Trophoblast cell (in vitro differentiated cells and primary cell): ENCODE measurements at regions not wholly inside any gene's neighbourhood (a gene's known extent, or its start where the extent isn't known, plus 50 kb on each side); places are given as distances from the start of the nearest gene placed in this dataset.
"Not testable (repeated sequence)": the region's sequence is repeated elsewhere in the genome, so short reads cannot be mapped to it uniquely, and the experiment has no call there.

Source experiments
- DNase-seq, 2 donors: peaks; one replicate each; pipeline ENCODE4 v3.0.0-alpha.2; 2016
- H2AFZ ChIP-seq: 2 replicates; pipeline ENCODE4 v1.6.1; 2013; ENCODE audit warnings: low read length, moderate library complexity, mild to moderate bottlenecking; ENCODE audit not compliant: insufficient read depth, poor library complexity
- H2AK5ac ChIP-seq: 2 replicates; pipeline ENCODE4 v1.6.1; 2013; ENCODE audit warnings: mild to moderate bottlenecking, low read length
- H2BK120ac ChIP-seq: 2 replicates; pipeline ENCODE4 v1.6.1; 2013; ENCODE audit warnings: low read length, mild to moderate bottlenecking, moderate library complexity; ENCODE audit not compliant: insufficient read depth, poor library complexity
- H2BK12ac ChIP-seq: 2 replicates; pipeline ENCODE4 v1.6.1; 2013; ENCODE audit warnings: mild to moderate bottlenecking, low read length, moderate library complexity
- H2BK5ac ChIP-seq: 2 replicates; pipeline ENCODE4 v1.6.1; 2013; ENCODE audit warnings: low read length, low read depth, moderate library complexity, mild to moderate bottlenecking; ENCODE audit not compliant: poor library complexity
- H3K14ac ChIP-seq: 2 replicates; pipeline ENCODE4 v1.6.1; 2013; ENCODE audit warnings: mild to moderate bottlenecking, low read length
- H3K18ac ChIP-seq: 2 replicates; pipeline ENCODE4 v1.6.1; 2013; ENCODE audit warnings: mild to moderate bottlenecking, low read length
- H3K23ac ChIP-seq: 2 replicates; pipeline ENCODE4 v1.6.1; 2013; ENCODE audit warnings: low read length
- H3K27ac ChIP-seq: 2 replicates; pipeline ENCODE4 v1.5.1; 2013; ENCODE audit warnings: low read depth, mild to moderate bottlenecking, inconsistent platforms, low read length, moderate library complexity
- H3K27me3 ChIP-seq: 2 replicates; pipeline ENCODE4 v1.6.1; 2013; ENCODE audit warnings: inconsistent platforms, mild to moderate bottlenecking, low read length, moderate library complexity; ENCODE audit not compliant: insufficient read depth
- H3K36me3 ChIP-seq, 2 experiments: 1 replicate in 1 of 2; 2 replicates in 1 of 2; pipeline ENCODE4 v1.6.1; 2013; ENCODE audit warnings: low read length in 2 of 2, mild to moderate bottlenecking in 2 of 2, moderate library complexity in 1 of 2; ENCODE audit not compliant: insufficient read depth in 2 of 2, control insufficient read depth in 1 of 2
- H3K4ac ChIP-seq: 2 replicates; pipeline ENCODE4 v1.6.1; 2013; ENCODE audit warnings: low read depth, mild to moderate bottlenecking, low read length, moderate library complexity
- H3K4me1 ChIP-seq, 2 experiments: 1 replicate in 1 of 2; 2 replicates in 1 of 2; pipeline ENCODE4 v1.6.1; 2013; ENCODE audit warnings: low read length in 2 of 2, mild to moderate bottlenecking in 2 of 2, moderate library complexity in 1 of 2; ENCODE audit not compliant: insufficient read depth in 2 of 2, control insufficient read depth in 1 of 2
- H3K4me2 ChIP-seq: 2 replicates; pipeline ENCODE4 v1.6.1; 2013; ENCODE audit warnings: inconsistent platforms, mild to moderate bottlenecking, low read length, moderate library complexity
- H3K4me3 ChIP-seq: 2 replicates; pipeline ENCODE4 v1.5.1; 2013; ENCODE audit warnings: mild to moderate bottlenecking, low read depth, low read length, inconsistent platforms
- H3K79me1 ChIP-seq: one replicate; pipeline ENCODE4 v1.6.1; 2013; ENCODE audit warnings: low read length
- H3K79me2 ChIP-seq: 2 replicates; pipeline ENCODE4 v1.6.1; 2013; ENCODE audit warnings: low read length, mild to moderate bottlenecking; ENCODE audit not compliant: control insufficient read depth, insufficient read depth, poor library complexity
- H3K9ac ChIP-seq: 2 replicates; pipeline ENCODE4 v1.6.1; 2013; ENCODE audit warnings: mild to moderate bottlenecking, low read length
- H3K9me3 ChIP-seq: 2 replicates; pipeline ENCODE4 v1.6.1; 2013; ENCODE audit warnings: low read depth, mild to moderate bottlenecking, control low read depth, inconsistent platforms, low read length; ENCODE audit not compliant: insufficient read depth
- H4K12ac ChIP-seq: 2 replicates; pipeline ENCODE4 v1.6.1; 2013; ENCODE audit warnings: low read depth, mild to moderate bottlenecking, low read length, moderate library complexity
- H4K8ac ChIP-seq: 2 replicates; pipeline ENCODE4 v1.6.1; 2013; ENCODE audit warnings: low read depth, mild to moderate bottlenecking, low read length, moderate library complexity
- H4K91ac ChIP-seq: one replicate; pipeline ENCODE4 v1.6.1; 2013; ENCODE audit warnings: low read depth, mild to moderate bottlenecking, low read length, moderate library complexity
- WGBS: extraction: QIAGEN DNeasy Blood & Tissue Kit; methylation state at CpG from one replicate; pipeline ENCODE4 v1.1.7; 2013; ENCODE audit warnings: missing lambda C conversion rate; ENCODE audit not compliant: insufficient read length, insufficient coverage; ENCODE audit errors: extremely low coverage; 5-methylcytosine and 5-hydroxymethylcytosine counted together

DNA sequence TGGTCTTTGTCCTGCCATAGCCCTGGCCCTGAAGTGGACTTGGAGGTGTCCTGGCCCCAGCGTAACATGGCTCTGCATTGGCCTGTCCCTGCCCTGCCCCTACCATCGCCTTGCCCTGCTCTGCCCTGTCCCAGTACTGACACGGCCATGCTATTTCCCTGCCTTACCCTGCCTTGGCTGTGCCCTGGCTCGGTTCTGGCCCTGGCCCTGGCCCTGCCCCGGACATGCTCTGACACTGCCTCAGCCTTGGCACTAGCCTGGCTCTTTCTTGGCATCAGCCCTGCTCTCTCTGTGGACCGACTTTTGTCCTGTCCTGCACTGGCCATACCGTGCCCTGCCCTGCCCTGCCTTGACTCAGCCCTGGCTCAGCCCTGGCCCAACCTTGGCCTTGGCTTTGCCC lies 2889.0 kb upstream of the TEKT4 start:
- not testable (repeated sequence) for H2AFZ ChIP-seq, H3K9ac ChIP-seq, H4K12ac ChIP-seq, H3K23ac ChIP-seq, H3K27ac ChIP-seq, H3K27me3 ChIP-seq, H2AK5ac ChIP-seq, H3K79me2 ChIP-seq, H3K4ac ChIP-seq, H2BK12ac ChIP-seq, H2BK5ac ChIP-seq, H2BK120ac ChIP-seq, DNase-seq, H4K91ac ChIP-seq, H3K4me3 ChIP-seq, H3K4me1 ChIP-seq, H3K18ac ChIP-seq, H4K8ac ChIP-seq, H3K4me2 ChIP-seq, H3K14ac ChIP-seq, H3K79me1 ChIP-seq, H3K36me3 ChIP-seq
- peaks cover 62% of the 10 kb centered on the region for H3K9me3 ChIP-seq
- no CpG with 5 or more reads among the region's 7 CpGs for WGBS

- not testable (repeated sequence) for H3K4me2 ChIP-seq, DNase-seq, H4K91ac ChIP-seq, H3K27me3 ChIP-seq, H3K18ac ChIP-seq, H4K12ac ChIP-seq, H4K8ac ChIP-seq, H3K36me3 ChIP-seq, H3K79me1 ChIP-seq, H3K79me2 ChIP-seq, H2BK12ac ChIP-seq, H3K14ac ChIP-seq, H2AFZ ChIP-seq, H2BK5ac ChIP-seq, H3K23ac ChIP-seq, H3K27ac ChIP-seq, H3K4me1 ChIP-seq, H2AK5ac ChIP-seq, H3K9ac ChIP-seq, H2BK120ac ChIP-seq, H3K4ac ChIP-seq
- H3K9me3 ChIP-seq: peaks cover 62% of the 10 kb centered on the region
- peak overlapping the region; percentile 35 for H3K4me3 ChIP-seq
- WGBS: no CpG with 5 or more reads among the region's 3 CpGs
Measured at GRCh38 chr2:91983257-91983656, 2888.0 kb upstream of the TEKT4 start.

DNA sequence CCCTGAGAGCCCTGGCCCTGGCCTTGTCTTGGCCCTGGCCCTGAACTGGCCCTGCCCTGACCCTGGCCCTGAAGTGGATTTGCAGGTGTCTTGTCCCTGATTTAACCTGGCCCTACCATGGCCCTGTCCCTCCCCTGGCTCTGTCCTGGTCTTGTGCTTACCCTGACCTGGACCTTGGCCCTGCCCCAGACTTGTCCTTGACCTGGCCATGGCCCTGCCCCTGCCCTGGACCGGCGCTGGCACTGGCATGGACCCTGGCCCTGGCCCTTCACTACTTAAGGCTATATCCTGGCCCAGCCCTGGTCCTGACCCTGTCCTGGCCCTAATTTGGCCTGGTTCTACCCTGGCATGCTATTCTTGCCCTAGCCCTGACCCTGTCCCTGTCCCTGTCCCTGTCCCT lies 2887.5 kb upstream of the TEKT4 start:
- not testable (repeated sequence) for H2AK5ac ChIP-seq, H3K23ac ChIP-seq, H3K79me1 ChIP-seq, H3K27ac ChIP-seq, H4K12ac ChIP-seq, H2BK5ac ChIP-seq, H2BK12ac ChIP-seq, H3K4me1 ChIP-seq, H3K9ac ChIP-seq, H3K4me2 ChIP-seq, H2AFZ ChIP-seq, H3K4me3 ChIP-seq, H3K27me3 ChIP-seq, H3K14ac ChIP-seq, H4K91ac ChIP-seq, H4K8ac ChIP-seq, H3K36me3 ChIP-seq, DNase-seq, H3K4ac ChIP-seq, H3K18ac ChIP-seq, H2BK120ac ChIP-seq, H3K79me2 ChIP-seq
- peaks cover 62% of the 10 kb centered on the region for H3K9me3 ChIP-seq
- WGBS: no CpG with 5 or more reads among the region's 2 CpGs

GRCh38 chr2:91984107-91984506 lies 2887.1 kb upstream of the TEKT4 start:
- H3K14ac ChIP-seq, H3K27me3 ChIP-seq, H3K9ac ChIP-seq, H3K79me2 ChIP-seq, H2AFZ ChIP-seq, H3K18ac ChIP-seq, H3K4ac ChIP-seq, H3K4me1 ChIP-seq, H2BK120ac ChIP-seq, H2BK5ac ChIP-seq, H3K23ac ChIP-seq, H3K4me2 ChIP-seq, H3K79me1 ChIP-seq, H3K36me3 ChIP-seq, DNase-seq, H2BK12ac ChIP-seq, H2AK5ac ChIP-seq, H4K91ac ChIP-seq, H3K4me3 ChIP-seq, H3K27ac ChIP-seq, H4K12ac ChIP-seq, H4K8ac ChIP-seq: not testable (repeated sequence)
- no CpG with 5 or more reads among the region's 6 CpGs for WGBS
- H3K9me3 ChIP-seq: peaks cover 62% of the 10 kb centered on the region
